GM21528 (cell line): ENCODE measurements at regions not wholly inside any gene's neighbourhood (a gene's known extent, or its start where the extent isn't known, plus 50 kb on each side); places are given as distances from the start of the nearest gene placed in this dataset.

Experiments
- ATAC-seq: cut with Tn5 transposase; IDR thresholded peaks from one replicate; pipeline ENCODE4 v1.9.1; 2021; ENCODE audit warnings: mild to moderate bottlenecking, moderate library complexity; ENCODE audit not compliant: unreplicated experiment, low FRiP score

- ATAC-seq = no peak
Observed at GRCh38 chr3:184659797-184660301, 52.0 kb downstream of the MAGEF1 start.

DNA sequence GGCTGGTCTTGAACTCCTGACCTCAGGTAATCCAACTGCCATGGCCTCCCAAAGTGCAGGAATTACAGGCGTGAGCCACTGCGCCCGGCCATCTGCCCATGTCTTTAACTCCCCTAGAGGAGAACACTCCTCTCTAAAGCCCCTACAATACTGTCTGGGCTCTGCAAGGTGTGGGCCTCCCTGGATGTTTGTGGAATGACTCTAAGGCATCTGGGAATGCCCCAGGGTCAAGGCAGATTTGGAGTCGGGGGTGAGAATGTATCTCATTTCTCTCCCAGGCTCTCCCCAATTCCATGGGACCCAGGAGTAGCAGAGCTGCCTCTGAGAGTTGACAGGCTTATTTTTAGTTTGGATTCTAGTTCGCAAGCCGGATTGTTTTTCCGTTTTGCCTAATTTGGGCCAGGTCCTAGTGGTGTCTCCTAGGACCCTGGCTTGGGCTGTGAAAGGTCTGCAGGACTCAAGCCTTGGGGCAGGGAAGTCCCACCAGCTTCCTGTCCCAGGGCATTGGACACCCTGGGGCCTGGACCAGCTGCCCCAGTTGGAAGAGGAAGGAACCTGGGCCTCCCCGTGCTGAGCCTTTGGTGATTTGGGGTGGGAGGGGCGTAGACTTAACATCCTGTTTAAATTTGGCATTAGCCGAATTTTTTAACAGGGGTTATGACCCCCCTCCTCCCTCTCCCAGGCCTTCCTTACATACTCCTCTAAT, 53.5 kb downstream of the MAGEF1 start:
- ATAC-seq = no peak

- peak; percentile 80 for ATAC-seq
Observed at GRCh38 chr3:184656829-184657681, 54.8 kb downstream of the MAGEF1 start.

DNA sequence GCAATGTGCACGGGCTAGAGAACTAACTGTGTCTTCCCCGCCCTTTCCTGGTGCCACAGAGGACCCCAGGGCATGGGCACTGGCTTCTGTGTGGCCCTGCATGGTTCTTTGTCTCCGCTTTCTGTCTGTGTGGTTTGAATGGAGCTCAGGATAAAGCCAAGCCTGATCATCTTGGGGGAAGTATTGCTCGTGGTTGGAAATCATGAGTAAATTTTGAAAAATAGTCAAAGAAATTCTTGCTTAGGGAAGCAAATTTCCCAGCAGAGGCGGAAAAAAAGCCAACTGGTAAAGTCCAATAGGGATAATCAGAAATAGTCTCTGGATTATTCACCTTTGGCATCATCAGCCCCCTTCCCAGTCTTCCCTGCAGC, 55.4 kb downstream of the MAGEF1 start:
- ATAC-seq = no peak

GRCh38 chr3:184655597-184655996, 56.3 kb downstream of the MAGEF1 start:
- ATAC-seq = no peak

DNA sequence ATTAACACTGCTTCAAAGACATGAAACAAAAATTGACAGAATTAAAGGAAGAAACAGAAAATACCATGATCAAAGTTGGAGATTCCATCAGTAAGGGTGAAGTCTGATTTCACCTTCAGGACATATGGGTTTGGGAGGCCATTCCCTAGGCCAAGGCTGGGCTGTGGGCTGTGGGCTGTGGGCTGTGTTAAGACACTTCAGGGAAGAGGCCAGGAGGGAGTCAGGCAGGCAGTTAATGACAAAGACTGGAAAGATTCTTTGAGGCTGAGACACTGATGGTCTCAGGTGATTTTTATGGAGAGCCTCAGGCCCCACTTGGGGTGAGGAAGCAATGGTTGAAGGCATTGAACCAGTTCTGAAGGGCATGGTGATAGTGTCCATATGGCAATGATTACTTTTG, 57.5 kb downstream of the MAGEF1 start:
- ATAC-seq = no peak

DNA sequence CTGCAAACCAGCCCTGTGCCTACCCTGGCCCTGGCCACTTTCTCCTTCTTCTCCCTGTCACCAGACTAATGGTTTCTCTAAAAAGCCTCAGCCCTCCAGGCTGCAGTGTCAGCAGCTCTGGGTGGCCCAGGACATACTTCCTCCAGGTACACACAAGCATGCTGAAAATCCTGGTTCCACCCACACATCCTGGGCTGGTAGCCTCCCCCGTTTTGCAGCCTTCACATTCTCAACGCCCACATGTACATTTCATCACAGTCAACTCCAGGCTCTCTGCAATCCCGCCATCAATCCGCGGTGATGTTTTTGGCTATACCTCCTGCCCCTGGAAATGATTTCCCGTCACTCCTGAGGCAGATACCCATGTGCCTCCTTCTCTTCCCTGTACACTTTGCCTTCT, 59.4 kb downstream of the MAGEF1 start:
- no peak for ATAC-seq

DNA sequence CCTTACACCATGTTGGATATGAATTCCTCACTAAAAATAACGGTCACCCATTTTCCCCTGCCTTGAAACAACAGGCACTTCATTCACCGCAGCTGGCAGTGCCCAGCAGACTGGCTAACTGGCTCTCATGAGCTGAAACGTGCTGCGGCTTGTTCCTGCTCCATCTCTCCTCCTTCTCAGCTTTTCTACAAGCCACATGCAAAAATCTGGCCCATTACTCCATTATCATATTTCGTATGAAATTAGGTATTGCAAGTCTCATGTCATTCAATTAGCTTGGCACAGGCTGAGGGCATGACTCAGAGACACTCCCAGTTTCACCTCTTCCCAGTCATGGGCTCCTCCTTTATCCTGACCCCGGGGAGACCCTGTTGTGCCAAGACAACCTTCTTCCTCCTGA, 60.0 kb downstream of the MAGEF1 start:
- no peak for ATAC-seq

DNA sequence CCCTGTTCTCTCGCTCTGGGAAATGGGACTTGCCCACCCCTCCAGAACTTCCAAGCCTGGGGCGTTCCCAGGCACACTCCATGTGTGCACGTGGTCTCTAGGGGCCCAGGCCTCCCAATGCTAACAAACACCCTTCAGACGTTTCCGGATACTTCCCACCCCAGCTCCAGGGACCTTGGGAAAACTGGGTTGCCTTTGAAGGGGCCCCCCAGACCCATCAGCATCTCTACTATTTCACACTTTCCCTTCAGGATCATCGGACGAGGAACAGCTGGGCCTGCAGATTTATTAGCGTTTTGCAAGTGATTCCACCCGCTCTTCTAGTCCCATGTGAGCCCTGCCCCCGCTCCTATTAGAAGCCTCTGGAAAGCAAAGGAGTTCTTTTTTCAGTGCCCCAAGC, 63.2 kb downstream of the MAGEF1 start:
- no peak for ATAC-seq

GRCh38 chr3:184647405-184647936, 64.4 kb downstream of the MAGEF1 start:
- no peak for ATAC-seq

GRCh38 chr3:184645336-184645735, 66.5 kb downstream of the MAGEF1 start:
- no peak for ATAC-seq

DNA sequence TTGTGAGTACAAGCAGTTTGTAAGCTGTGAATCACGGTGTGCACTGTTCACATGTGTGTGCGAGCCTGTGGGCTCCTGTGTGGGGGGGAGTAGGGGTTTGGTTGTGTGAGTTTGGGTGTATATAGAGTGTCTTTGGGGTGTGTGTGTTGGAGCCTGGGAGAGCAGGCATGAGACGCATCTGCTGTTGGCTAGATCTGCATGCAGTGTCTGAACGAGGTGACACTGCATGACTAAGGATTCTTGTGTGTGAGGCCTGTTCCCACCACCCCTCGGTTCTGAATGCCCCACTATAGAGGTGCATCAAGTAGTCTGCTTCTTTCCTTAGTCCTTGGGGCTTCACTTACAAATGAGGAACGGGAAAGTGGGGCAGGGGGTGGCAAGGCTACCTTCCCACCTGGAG, 68.4 kb downstream of the MAGEF1 start:
- ATAC-seq = no peak

DNA sequence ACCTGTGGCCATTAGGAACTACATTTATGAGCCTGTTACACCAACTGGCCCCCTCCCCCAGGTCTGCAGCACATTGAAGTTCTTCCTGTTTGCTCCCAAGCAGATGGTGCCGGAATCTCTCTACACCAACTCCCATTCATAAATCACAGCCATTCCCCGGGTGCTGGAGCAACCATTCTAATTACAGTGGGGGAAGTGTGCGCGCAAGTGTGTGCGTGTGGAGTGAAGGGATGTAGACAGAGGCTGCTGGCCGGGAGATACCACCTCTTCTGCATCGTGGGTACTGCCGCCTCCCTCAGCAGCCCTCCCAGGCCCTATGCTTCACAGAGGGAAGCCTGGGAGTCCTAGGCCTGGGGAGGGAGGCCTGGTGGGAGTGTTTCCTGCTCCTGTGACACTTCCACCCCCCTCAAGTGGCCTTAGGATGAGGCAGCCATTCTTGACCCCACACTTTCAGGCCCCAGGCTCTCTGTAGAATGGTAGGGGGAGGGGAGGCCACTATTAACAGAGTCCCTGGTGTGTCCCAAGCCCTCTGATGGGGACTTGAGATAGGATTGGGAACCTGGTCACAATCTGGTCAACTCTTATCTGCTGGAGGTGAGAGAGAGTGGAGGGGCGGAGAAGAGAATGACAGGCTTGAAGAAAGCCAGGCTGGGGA, 69.1 kb downstream of the MAGEF1 start:
- ATAC-seq = no peak

DNA sequence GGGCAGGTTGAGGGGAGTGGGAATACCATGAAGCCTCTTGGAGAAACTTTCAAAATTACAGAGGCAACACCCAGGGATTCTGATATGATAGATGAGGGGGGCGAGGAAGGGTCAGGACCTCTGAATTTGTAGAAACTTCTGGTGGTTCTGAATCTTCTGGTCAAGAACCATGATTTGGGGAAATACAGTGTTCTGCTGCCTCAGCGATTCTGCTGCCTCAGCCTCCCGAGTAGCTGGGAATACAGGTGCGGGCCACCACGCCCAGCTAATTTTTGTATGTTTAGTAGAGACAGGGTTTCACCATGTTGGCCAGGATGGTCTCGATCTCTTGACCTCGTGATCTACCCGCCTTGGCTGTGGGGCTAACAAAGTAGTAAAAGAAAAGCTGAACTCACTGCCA, 70.4 kb downstream of the MAGEF1 start:
- no peak for ATAC-seq

DNA sequence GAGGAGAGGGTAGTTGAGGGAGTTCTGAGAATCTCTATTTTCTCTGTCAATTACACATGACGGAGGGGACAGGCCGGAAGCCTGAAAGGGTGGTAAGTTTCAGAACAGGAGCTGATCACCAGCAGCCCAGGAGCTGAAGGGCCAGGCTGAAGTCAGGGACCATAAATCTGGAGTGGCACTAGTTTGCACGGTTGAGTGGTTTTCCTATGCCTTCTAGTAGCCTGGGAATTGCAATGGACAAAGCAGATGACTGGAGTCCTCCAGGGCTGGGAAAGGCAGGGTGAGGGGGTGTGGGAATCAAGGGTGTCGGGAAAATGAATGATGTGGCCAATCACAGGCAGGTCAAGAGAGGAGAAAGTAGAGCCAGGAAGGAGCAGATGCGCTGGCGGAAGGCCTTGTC, 72.5 kb downstream of the MAGEF1 start:
- ATAC-seq = no peak

DNA sequence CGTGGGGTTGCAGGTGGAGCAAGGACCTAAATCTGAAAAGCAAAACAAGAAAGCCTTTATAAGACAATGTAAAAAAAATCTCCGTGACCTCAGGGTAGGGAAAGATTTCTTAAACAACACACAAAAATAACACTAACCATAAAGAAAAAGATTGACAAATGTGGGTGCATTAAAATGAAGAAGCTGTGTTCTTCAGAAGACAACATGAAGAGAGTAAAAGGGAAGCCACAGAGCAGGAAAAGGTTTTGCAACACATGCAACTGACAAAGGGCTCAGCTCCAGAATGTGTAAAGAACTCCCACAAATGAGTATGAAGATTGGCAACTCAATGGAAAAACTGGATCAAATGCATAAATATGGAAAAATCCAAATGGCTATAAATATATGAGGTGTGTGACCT, 74.2 kb downstream of the MAGEF1 start:
- no peak for ATAC-seq

- no peak for ATAC-seq
Observed at GRCh38 chr3:184636741-184637316, 75.0 kb downstream of the MAGEF1 start.

DNA sequence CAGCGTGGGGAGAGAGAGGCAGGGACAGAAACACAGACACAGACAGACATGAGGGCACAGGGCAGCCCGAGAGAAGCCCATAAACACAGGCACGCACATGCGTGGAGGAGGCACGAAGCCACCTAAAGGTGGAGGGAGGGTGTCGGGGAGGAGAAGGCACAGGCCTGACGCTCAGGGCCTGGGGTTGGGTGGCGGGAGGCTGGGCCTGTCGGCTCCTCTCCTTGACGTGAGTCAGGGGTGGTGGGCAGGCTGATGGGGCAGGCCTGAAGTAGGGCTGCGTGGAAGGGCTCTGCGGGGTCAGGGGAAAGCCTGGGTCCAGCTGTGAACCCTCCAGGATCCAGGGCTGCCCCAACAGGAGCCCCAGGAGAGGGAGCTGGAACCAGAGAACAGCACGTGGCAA, 74.2 kb downstream of the EPHB3 start:
- no peak for ATAC-seq

DNA sequence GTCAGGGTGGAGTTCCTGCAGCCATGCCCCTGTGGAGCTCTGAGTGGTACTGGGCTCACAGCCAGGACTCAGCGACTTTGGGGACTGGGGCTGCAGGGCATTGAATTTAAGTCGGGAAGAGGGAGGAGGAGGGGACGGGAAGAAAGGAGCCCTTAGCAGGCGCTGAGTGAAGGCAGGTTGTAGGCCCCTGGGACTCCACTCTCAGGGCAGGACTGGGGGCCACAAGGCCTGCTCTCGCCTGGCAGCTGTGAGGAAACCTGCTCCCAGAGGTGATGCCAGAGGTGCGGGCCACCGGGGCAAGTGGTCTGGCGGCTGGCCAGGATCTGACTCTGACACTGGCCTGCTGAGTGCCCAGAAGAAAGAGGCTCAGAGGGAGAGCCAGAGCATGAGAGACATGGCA, 73.5 kb downstream of the EPHB3 start:
- no peak for ATAC-seq

DNA sequence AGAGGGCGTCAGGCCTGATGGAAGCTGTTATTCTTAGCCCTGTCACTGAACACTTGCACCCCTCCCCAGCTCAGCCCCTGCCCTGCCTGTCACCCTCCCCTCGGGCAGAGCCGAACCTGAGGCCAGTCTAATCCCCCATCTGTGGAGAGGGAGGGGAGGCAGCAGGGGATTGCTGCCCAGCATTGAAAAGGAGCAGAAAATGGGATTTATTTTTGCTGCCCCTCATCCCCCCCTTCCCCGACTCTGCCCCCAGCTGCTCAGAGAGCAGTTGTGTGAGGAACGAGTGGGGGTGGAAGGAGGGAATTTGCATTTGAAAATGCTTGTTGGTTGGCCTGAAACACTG, 71.6 kb downstream of the EPHB3 start:
- no peak for ATAC-seq
